Mesendoderm (in vitro differentiated cells): ENCODE measurements at regions not wholly inside any gene's neighbourhood (a gene's known extent, or its start where the extent isn't known, plus 50 kb on each side); places are given as distances from the start of the nearest gene placed in this dataset.

Experiments
- DNase-seq: peaks from one replicate; pipeline ENCODE4 v3.0.0; 2013
- H2AK5ac ChIP-seq: 2 replicates; pipeline ENCODE4 v1.6.1; 2013; ENCODE audit warnings: low read length, inconsistent platforms
- H2BK120ac ChIP-seq: 2 replicates; pipeline ENCODE4 v1.6.1; 2013; ENCODE audit warnings: low read depth, mild to moderate bottlenecking, low read length, moderate library complexity, mixed read lengths
- H2BK15ac ChIP-seq: replicated peaks from 2 replicates; pipeline ENCODE4 v1.6.1; 2013; ENCODE audit warnings: low read depth, mild to moderate bottlenecking, moderate library complexity
- H2BK5ac ChIP-seq: 2 replicates; pipeline ENCODE4 v1.6.1; 2013; ENCODE audit warnings: low read length, inconsistent platforms
- H3K18ac ChIP-seq: 2 replicates; pipeline ENCODE4 v1.6.1; 2013; ENCODE audit warnings: mild to moderate bottlenecking, low read length, mixed read lengths
- H3K23ac ChIP-seq: one replicate; pipeline ENCODE4 v1.6.1; 2013; ENCODE audit warnings: low read length
- H3K27ac ChIP-seq: 2 replicates; pipeline ENCODE4 v1.5.1; 2013; ENCODE audit warnings: low read depth, mild to moderate bottlenecking, inconsistent platforms, low read length, moderate library complexity
- H3K27me3 ChIP-seq: 2 replicates; pipeline ENCODE4 v1.6.1; 2013; ENCODE audit warnings: low read length, control low read depth, mild to moderate bottlenecking, inconsistent platforms; ENCODE audit not compliant: insufficient read depth, poor library complexity
- H3K36me3 ChIP-seq: 2 replicates; pipeline ENCODE4 v1.6.1; 2013; ENCODE audit warnings: low read length, inconsistent platforms; ENCODE audit not compliant: control insufficient read depth, insufficient read depth
- H3K4ac ChIP-seq: one replicate; pipeline ENCODE4 v1.6.1; 2013; ENCODE audit warnings: low read depth, mild to moderate bottlenecking, low read length, moderate library complexity
- H3K4me1 ChIP-seq: 2 replicates; pipeline ENCODE4 v1.6.1; 2013; ENCODE audit warnings: low read depth, low read length, inconsistent platforms; ENCODE audit not compliant: control insufficient read depth
- H3K4me2 ChIP-seq: 2 replicates; pipeline ENCODE4 v1.6.1; 2013; ENCODE audit warnings: low read length
- H3K4me3 ChIP-seq: 2 replicates; pipeline ENCODE4 v1.5.1; 2013; ENCODE audit warnings: mild to moderate bottlenecking, low read length
- H3K56ac ChIP-seq: one replicate; pipeline ENCODE4 v1.6.1; 2013; ENCODE audit warnings: low read length
- H3K79me1 ChIP-seq: 2 replicates; pipeline ENCODE4 v1.6.1; 2013; ENCODE audit warnings: low read length, inconsistent platforms
- H3K79me2 ChIP-seq: 2 replicates; pipeline ENCODE4 v1.6.1; 2013; ENCODE audit warnings: mild to moderate bottlenecking, low read length; ENCODE audit not compliant: control insufficient read depth, insufficient read depth
- H3K9ac ChIP-seq: 2 replicates; pipeline ENCODE4 v1.6.1; 2013; ENCODE audit warnings: low read length, inconsistent platforms
- H4K5ac ChIP-seq: one replicate; pipeline ENCODE4 v1.6.1; 2013; ENCODE audit warnings: low read length
- H4K8ac ChIP-seq: one replicate; pipeline ENCODE4 v1.6.1; 2013; ENCODE audit warnings: low read depth, mild to moderate bottlenecking, control low read depth, low read length, moderate library complexity
- WGBS: extraction: QIAGEN DNeasy Blood & Tissue Kit; methylation state at CpG from one replicate; pipeline ENCODE4 v1.1.7; 2013; ENCODE audit warnings: low lambda C conversion rate, missing lambda C conversion rate; ENCODE audit not compliant: insufficient coverage; ENCODE audit errors: extremely low coverage; 5-methylcytosine and 5-hydroxymethylcytosine counted together

GRCh38 chr6:104095661-104096416, 763.9 kb downstream of the HACE1 start:
- H3K79me2 ChIP-seq: no peaks in the 10 kb centered on the region
- H3K4me3 ChIP-seq: no peak overlapping the region
- H3K36me3 ChIP-seq: no peaks in the 10 kb centered on the region
- no peaks in the 10 kb centered on the region for H3K4me1 ChIP-seq
- H4K5ac ChIP-seq: no peak overlapping the region
- no peak overlapping the region for H2BK120ac ChIP-seq
- no peak overlapping the region for H3K27ac ChIP-seq
- H3K23ac ChIP-seq: no peak overlapping the region
- H3K4me2 ChIP-seq: no peak overlapping the region
- no peak overlapping the region for H2BK5ac ChIP-seq
- H2BK15ac ChIP-seq: no peak overlapping the region
- no peak overlapping the region for H2AK5ac ChIP-seq
- no peak overlapping the region for H3K4ac ChIP-seq
- H3K9ac ChIP-seq: no peak overlapping the region
- H3K18ac ChIP-seq: no peak overlapping the region
- WGBS: no CpG with 5 or more reads among the region's 6 CpGs
- H3K56ac ChIP-seq: no peak overlapping the region
- no peak overlapping the region for H4K8ac ChIP-seq
- H3K27me3 ChIP-seq: no peaks in the 10 kb centered on the region
- H3K79me1 ChIP-seq: no peaks in the 10 kb centered on the region
- no peak for DNase-seq

- Histone ChIP-seq H2BK5ac (no peak overlapping the region), H2BK120ac (no peak overlapping the region), H3K36me3 (no peaks in the 10 kb centered on the region), H3K18ac (no peak overlapping the region), H4K8ac (no peak overlapping the region), H3K4me1 (no peaks in the 10 kb centered on the region), H3K27me3 (no peaks in the 10 kb centered on the region), H3K4me2 (no peak overlapping the region), H3K79me2 (no peaks in the 10 kb centered on the region), H2BK15ac (no peak overlapping the region), H3K23ac (no peak overlapping the region), H3K56ac (no peak overlapping the region), H3K79me1 (no peaks in the 10 kb centered on the region), H3K27ac (no peak overlapping the region), H3K4me3 (no peak overlapping the region), H3K9ac (no peak overlapping the region), H4K5ac (no peak overlapping the region), H3K4ac (no peak overlapping the region), H2AK5ac (no peak overlapping the region)
- no peak for DNase-seq
- WGBS: no CpG with 5 or more reads among the region's 1 CpG
These were observed 772.0 kb downstream of the HACE1 start for GRCh38 chr6:104087765-104088164.

- Histone ChIP-seq H3K4ac (no peak overlapping the region), H4K5ac (no peak overlapping the region)
These were observed 791.4 kb downstream of the HACE1 start for GRCh38 chr6:104068281-104068680.

GRCh38 chr6:104064876-104065275, 794.8 kb downstream of the HACE1 start:
- no peak overlapping the region for H2BK15ac ChIP-seq
- no peak overlapping the region for H4K5ac ChIP-seq
- no peak overlapping the region for H3K4me2 ChIP-seq
- H3K27ac ChIP-seq: no peak overlapping the region
- no peak overlapping the region for H3K9ac ChIP-seq
- no peaks in the 10 kb centered on the region for H3K79me2 ChIP-seq
- H3K56ac ChIP-seq: no peak overlapping the region
- no peak overlapping the region for H2BK120ac ChIP-seq
- DNase-seq: no peak
- no peaks in the 10 kb centered on the region for H3K4me1 ChIP-seq
- H3K4me3 ChIP-seq: no peak overlapping the region
- no peak overlapping the region for H3K18ac ChIP-seq
- no peaks in the 10 kb centered on the region for H3K79me1 ChIP-seq
- WGBS: no CpG with 5 or more reads among the region's 8 CpGs
- H4K8ac ChIP-seq: no peak overlapping the region
- no peak overlapping the region for H3K23ac ChIP-seq
- no peak overlapping the region for H2BK5ac ChIP-seq
- H2AK5ac ChIP-seq: no peak overlapping the region
- H3K27me3 ChIP-seq: no peaks in the 10 kb centered on the region
- no peak overlapping the region for H3K4ac ChIP-seq
- H3K36me3 ChIP-seq: no peaks in the 10 kb centered on the region

More at GRCh38 chr6:104068281-104068680, 791.4 kb downstream of the HACE1 start:
- no CpG with 5 or more reads among the region's 2 CpGs for WGBS
- Histone ChIP-seq H3K9ac (no peak overlapping the region), H3K4me3 (no peak overlapping the region), H2BK5ac (no peak overlapping the region), H3K18ac (no peak overlapping the region), H2AK5ac (no peak overlapping the region), H3K27me3 (no peaks in the 10 kb centered on the region), H3K36me3 (no peaks in the 10 kb centered on the region), H3K79me1 (no peaks in the 10 kb centered on the region), H3K27ac (no peak overlapping the region), H3K4me2 (no peak overlapping the region), H2BK15ac (no peak overlapping the region), H3K4me1 (no peaks in the 10 kb centered on the region), H3K56ac (no peak overlapping the region), H4K8ac (no peak overlapping the region), H2BK120ac (no peak overlapping the region), H3K79me2 (no peaks in the 10 kb centered on the region), H3K23ac (no peak overlapping the region)
- no peak for DNase-seq

- Histone ChIP-seq H4K8ac (no peak overlapping the region), H3K27ac (no peak overlapping the region), H2BK15ac (no peak overlapping the region), H3K4me2 (no peak overlapping the region), H3K36me3 (no peaks in the 10 kb centered on the region), H3K4ac (no peak overlapping the region), H2AK5ac (no peak overlapping the region), H3K56ac (no peak overlapping the region), H2BK120ac (no peak overlapping the region), H3K79me1 (no peaks in the 10 kb centered on the region), H3K9ac (no peak overlapping the region), H4K5ac (no peak overlapping the region), H3K18ac (no peak overlapping the region), H3K27me3 (no peaks in the 10 kb centered on the region), H3K4me3 (no peak overlapping the region), H2BK5ac (no peak overlapping the region), H3K4me1 (no peaks in the 10 kb centered on the region), H3K23ac (no peak overlapping the region), H3K79me2 (no peaks in the 10 kb centered on the region)
- WGBS: no CpG with 5 or more reads among the region's 2 CpGs
- no peak for DNase-seq
These were observed 809.3 kb downstream of the HACE1 start for GRCh38 chr6:104050455-104050854.

GRCh38 chr6:104046426-104046825, 813.3 kb downstream of the HACE1 start:
- no peaks in the 10 kb centered on the region for H3K79me2 ChIP-seq
- no peak overlapping the region for H3K9ac ChIP-seq
- no CpG with 5 or more reads among the region's 2 CpGs for WGBS
- H3K27ac ChIP-seq: no peak overlapping the region
- no peak overlapping the region for H4K8ac ChIP-seq
- DNase-seq: no peak
- no peak overlapping the region for H2BK15ac ChIP-seq
- H2AK5ac ChIP-seq: no peak overlapping the region
- no peaks in the 10 kb centered on the region for H3K27me3 ChIP-seq
- no peak overlapping the region for H2BK5ac ChIP-seq
- H4K5ac ChIP-seq: no peak overlapping the region
- H2BK120ac ChIP-seq: no peak overlapping the region
- no peaks in the 10 kb centered on the region for H3K36me3 ChIP-seq
- H3K4me1 ChIP-seq: no peaks in the 10 kb centered on the region
- no peak overlapping the region for H3K4ac ChIP-seq
- no peaks in the 10 kb centered on the region for H3K79me1 ChIP-seq
- H3K23ac ChIP-seq: no peak overlapping the region
- H3K4me2 ChIP-seq: no peak overlapping the region
- no peak overlapping the region for H3K18ac ChIP-seq
- H3K4me3 ChIP-seq: no peak overlapping the region
- no peak overlapping the region for H3K56ac ChIP-seq
